HG03342 (cell line): ENCODE measurements at regions not wholly inside any gene's neighbourhood (a gene's known extent, or its start where the extent isn't known, plus 50 kb on each side); places are given as distances from the start of the nearest gene placed in this dataset.

ENCODE experiments used
- ATAC-seq: cut with Tn5 transposase; IDR thresholded peaks from one replicate; pipeline ENCODE4 v1.9.1; 2021; ENCODE audit warnings: mild to moderate bottlenecking, moderate library complexity; ENCODE audit not compliant: unreplicated experiment

DNA sequence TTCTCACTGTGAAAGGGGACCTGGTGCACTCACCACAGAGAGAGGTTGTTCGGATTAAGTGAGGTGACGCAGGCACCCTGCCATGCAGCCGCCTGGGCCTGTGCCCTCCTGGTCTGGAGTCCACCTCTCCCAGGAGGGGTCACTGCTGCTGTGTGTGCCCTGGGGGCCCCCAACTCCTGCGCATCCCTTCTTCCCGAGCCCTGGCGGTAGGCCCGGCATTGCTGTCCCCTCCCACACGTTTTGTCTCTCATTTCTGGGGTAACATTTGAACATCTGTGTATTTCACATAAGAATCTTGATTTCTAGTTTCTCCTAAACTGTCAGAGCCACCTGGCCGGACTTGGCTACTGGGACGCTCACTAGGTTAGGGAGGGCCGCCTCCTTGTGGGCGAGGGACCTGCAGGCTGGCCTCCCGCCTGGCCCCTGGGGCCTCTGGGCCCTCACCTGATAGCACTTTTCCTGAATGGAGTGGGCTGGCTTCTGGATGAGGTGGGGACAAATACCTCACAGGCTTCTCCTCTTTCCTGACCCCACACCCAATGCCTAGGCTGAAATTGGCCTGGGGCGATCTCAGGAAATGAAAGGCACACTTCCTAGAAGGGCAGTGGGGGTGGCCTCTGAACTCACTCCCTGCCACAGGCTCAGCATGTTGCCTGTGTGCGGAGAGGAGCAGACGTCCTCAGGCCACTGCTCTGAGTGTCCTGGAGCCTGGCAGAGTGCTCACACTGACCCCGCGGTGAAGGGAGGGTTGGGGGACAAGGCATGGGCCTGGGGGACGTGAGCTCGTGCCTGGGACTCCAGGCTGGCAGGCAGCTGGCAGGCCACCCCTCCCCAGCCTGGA is 104.2 kb upstream of the PRR23E start:
- ATAC-seq = no peak

DNA sequence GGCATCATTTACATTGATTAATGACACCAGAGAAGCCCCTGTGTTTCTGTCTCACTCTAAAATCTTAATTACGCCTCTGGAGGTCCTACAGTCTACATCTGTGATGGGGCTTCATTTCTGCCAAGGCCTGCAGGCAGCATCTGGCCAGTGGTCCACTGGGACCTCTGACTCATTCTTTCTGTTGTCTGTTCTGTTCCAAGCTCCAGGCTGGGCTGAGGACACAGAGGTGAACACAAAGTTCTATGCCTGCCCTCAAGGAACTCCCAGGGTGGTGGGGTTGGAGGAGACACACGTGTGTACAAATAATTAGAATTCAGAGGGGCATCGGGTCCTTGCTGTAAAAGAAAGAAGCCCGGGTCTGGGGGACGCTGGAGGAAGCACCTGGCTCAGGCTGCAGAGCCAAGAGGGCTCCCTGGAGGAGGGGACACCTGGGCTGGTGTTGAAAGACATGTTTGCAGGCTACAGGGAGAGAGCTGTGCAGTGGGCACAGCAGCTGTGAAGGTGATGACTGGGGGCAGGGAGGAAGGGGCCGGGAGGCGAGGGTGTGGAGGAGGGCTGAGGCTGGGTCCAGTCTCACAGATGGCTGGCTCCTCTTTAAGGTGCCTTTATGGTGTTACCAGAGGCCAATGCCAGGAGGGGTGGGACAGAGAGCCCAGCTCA is 103.3 kb upstream of the PRR23E start:
- ATAC-seq = no peak

DNA sequence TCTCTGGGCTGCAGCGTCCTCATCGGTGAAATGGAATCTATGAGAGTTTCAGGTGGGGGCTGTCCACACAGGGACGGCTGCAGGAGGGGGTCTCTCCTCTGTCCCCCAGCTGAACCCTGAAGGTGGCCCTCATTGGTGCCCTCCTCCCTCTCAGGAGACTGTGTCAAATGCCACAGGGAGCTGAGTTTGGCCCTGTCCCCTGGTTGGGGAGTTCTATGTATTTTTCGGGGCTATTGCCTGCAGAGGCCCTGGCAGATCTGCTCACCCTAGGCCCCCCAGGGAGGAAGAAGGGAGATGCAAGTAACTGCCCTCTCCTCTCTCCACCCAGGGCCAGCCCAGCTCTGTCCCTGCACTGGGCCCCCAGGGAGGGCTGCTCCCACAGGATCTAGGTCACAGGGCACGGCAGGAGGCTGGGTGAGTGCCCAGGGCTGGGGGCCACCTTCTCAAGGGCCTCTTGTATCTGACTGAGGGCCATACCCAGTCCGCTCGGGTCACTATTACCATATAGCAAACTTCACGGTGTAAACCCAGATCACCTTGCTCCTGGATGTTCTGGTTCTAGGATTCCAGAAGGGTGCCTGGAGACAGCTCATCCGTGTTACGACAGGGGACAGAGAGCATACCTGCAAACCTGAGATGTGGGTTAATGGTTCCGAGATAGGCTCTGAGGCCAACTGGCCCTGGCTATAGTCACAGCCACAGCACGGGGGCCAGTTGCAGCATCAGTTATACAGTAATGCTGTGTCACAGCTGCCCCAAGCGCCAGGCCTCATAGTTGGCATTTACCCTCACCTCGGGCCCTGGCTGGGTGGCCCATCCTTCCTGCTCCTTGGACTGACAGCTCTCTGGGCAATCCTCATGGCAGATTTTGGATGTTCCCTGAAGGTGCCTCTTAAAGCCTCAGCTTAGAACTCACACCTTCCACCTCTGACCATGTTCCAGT is 102.4 kb upstream of the PRR23E start:
- ATAC-seq = no peak

DNA sequence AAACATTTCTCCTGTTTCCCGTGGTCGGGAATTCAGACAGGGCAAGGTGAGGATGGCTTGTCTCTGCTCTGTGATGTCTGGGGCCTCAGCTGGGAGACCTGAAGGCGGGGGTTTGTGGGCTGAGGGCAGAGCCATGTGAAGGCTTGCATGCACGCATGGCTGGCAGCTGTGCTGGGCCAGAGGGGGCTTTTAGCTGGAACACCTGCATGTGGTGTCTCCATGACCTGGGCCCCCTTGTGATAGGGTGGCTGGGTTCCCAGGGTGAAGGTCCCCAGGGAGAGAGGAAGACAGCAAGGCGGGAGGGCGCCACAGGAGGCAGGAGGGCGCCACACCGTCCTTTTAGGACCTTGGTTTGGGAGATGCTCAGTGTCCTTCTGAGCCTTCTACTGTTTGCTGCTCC is 101.6 kb upstream of the PRR23E start:
- ATAC-seq = no peak

DNA sequence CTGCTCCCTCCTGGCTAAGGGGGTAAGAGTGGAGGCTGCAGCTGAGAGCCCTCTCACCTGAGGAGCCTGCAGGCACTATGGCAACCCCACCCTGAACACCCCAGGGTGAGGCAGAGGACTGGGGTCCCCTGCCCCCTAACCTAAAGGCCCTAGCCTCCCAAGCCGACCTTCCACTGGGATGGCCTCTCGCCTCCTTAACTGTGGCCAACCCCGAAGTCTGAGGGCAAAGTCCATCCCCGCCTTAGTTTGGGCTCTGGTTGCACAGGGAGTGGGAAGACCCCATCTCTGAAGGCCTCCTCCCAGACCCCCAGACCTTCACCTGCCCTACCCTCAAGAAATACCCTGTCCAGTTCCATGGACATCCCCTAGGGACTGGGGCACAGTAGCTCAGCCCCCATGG is 100.6 kb upstream of the PRR23E start:
- ATAC-seq = no peak

DNA sequence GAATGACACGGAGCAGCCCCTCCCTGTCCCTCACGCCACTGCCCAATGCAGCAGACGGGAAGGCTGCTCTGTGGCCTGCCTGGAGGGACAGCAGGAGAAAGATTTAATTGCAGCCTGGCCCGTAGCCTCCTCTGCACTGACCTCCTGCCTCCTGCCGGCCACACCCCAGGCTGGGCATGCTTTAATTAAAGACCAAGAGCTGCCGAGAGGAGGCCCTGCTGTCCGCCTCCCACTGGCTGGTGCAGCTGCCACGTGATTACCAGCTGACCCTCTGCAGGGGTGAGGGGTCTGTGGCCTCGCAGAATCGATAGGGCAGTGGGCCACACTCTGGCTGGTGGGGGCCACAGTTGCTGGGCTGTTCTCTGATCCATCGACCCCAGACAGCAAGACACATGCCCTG is 100.2 kb upstream of the PRR23E start:
- no peak for ATAC-seq

DNA sequence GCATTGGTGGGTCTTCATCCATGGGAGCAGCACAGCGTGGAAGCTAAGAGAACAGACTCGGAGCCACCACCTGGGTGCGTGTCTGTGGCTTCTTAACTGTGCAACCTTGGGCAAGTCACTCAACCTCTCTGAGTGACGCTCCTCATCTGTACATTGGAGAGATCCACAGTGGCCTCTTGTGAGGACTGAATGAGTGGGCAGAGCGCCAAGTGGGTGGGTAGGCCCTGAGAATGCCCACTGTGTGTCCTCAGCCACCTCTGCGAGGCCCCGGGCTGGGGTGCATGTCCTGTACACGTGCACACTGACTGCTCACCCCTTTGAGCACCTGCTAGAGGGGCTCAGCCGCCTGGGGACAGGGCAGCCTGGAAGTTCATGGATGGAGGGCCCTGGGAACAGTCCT is 99.6 kb upstream of the PRR23E start:
- ATAC-seq = no peak

DNA sequence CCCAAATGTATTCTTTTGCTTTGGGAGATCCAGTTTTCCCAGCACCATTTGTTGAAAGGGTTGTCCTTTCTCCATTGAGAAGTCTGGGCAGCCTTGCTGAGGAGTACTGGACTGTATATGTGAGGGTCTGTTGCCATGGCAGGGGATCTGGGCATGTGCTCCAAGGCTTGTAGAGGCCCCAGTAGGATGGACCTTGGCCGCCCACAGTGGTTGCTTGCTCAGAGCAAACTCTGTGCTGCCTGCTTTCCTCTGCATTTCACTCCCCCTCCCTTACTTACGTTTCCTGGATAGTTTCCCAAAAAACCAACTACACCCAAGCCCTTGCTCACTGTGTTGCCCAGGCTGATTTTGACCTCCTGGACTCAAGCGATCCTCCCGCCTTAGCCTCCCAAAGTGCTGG is 97.2 kb upstream of the PRR23E start:
- no peak for ATAC-seq

DNA sequence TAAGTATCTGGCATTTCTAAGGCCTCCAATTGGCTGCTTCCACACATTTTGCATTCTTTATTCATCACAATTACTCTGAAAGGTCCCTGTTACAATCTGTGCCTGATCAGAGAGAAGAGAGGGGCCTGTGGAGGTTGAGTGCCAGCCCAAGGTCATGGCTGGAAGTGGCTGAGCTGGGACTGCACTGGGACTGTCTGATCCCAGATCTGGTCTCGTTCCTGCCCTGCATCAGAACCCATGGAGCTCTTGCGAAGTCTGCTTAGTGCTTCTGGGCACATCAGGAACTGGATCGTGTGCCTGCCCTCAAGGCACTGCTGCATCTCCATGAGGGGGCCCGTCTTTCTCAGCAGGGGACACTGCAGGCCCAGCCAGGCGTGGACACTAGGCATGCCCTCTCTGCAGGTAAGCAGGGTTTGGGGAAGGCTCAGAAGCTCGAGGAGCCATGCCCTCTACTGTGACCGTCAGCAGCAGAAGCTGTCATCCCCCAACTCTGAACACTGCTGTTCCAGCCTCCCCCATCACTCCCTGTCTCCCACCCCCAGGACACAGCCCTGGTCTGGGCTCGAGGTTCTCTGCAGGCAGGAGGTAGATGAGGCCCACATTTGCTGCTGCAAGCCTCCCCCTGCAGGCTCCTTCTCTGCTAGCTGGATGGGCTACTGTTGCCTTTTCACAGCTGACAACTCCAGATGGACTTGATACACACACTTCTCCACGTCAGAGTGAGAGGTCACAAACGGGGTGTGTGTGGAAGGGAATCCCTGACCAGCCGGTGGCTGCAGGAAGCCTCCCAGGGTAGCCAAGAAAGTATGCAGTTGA is 96.5 kb upstream of the PRR23E start:
- ATAC-seq = no peak

DNA sequence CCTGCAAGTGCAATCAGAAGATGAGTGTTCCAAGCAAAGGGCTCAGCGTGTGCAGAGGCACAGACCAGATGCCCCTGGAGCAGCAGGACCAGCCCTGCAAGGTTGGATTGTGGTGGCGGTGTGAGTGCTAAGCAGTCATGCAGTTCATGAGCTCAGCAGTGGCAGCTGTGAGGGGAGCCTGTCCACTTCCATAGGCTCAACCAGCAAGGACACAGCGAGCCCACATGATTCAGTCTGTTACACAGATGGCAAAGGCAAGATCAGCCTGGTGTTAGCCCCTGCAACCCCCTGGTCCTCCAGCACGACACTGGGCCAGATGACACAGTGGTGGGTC is 95.9 kb upstream of the PRR23E start:
- no peak for ATAC-seq

DNA sequence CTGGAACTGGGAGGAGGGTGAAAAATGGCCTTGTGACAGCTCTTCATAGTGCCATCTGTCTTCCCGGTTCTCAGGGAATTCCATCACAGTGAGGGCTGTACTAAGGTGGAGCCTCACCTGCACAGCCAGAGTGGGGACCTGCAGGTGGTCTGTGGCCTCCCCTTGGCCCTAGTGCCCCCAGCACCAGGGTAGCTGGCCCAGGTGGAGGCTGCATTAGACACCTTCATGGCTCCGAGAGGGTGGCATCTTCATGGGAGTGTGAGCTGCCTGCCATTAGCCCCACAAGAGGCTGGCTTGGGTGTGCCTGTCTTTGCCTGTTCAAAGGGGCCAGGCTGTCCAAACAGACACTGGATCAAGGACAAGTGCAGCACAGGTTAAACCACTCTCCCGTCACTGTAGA is 95.5 kb upstream of the PRR23E start:
- ATAC-seq = no peak

DNA sequence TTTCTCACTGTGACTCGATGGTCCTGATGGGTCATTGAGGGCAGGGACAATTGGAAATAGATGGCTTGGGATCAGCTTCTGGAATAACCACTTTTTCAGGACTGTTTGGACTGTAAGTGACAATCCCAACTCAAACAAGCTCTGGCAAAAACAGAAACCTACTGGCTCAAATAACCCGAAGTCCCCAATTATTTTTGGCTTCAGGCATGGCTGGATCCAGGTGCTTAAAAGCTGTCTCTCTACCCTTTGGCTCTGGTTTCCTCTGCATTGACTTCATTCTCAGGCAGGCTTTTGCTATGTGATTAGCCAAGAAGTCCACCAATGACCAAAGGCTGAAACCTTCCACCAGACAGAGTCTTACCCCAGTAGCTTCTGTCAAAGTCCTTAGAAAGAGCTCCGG is 92.9 kb upstream of the PRR23E start:
- ATAC-seq = no peak

DNA sequence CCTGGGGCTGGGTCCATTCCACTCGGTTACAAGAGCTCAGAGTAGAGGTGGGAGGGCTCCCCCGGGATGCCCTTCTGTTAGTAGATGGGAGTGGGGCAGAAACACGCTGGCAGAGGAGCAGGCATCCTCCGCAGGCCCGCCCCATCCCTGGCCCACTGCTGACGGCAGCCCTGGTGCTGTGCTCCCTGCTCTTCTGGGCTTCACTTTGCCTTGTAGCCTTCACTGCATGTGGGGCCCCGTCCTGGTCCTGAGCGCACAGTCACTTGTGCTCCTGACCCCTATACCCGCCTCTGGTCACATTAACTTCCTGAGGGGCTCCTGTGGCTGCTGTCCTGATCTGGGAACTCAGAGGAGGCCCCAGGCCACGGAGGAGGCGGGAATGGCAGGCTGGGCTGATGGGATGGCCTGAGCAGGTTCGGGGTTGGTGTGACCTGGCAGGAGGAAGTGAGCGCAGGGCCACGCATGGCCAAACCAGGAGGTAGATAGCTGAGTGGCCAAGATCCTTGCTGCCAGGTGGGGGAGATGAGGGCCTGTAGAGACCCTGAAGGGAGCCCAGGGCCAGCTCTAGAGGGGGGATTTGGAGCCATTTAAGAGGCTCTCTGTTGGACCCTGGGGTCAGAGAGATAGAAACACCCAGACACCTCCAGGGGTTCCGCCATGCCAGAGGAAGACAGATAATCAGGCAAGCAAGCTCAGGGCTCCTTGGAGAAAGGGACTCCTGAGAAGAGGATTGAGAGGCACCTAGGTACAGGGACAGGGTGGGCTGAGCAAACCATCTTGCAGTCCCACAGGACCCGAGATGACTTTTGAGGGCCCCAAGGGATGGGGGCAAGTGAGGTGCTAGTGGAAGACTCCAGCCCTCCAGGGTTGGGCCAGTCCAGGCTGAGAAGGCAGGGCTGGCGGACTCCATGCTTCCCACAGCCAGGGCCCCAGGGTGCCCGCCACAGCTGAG is 92.2 kb upstream of the PRR23E start:
- no peak for ATAC-seq

DNA sequence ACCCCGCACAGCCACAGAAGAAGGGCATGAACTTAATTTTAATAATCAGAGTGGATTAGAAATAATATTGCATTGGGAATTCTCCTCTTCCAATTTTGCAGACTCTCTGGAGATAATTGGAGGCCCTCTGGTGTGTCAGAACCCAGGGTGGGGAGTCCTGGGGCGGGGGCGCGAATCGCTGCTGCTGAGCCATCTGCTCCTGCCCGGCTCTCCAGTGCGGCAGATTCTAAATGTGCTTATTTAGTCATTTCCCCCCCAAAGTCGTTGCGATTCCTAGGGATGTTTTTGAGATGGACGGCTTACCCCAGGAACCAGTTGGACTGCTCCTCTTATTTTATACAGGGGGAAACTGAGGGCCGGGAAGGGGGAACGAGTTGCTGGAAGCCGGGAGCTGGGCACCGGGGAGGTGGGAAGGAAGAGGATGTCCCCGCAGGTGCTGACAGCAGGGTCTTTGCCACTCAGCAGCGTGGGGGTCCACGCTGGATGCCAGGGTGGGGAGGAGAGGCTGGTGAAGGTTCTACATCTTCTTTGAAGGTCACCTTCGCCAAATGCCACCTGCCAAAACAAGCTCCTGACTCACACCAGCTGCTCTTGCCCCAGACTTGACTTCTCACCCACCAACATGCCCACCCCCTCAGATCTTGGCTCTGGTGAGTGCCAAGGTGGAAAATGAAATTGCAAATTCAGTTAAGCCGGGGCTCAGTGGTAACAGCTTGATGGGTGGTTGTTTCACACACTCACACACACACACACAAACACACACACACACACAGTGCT is 91.3 kb upstream of the PRR23E start:
- ATAC-seq = no peak

DNA sequence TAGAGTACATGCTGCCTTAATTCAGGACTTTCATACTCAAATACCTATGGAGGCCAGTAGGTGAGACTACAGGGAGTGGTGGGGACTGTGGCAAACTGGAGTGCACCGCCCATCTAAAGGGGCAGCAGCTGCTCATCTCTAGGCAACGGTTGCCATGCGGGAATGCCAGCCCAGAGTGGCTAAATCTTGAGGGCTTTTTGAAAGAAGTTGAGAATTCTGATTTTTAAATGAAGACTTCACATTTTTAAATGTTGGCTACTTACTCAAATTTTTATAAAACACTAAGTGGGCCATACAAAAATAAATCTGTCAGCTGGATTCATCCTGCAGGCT is 90.8 kb upstream of the PRR23E start:
- no peak for ATAC-seq

DNA sequence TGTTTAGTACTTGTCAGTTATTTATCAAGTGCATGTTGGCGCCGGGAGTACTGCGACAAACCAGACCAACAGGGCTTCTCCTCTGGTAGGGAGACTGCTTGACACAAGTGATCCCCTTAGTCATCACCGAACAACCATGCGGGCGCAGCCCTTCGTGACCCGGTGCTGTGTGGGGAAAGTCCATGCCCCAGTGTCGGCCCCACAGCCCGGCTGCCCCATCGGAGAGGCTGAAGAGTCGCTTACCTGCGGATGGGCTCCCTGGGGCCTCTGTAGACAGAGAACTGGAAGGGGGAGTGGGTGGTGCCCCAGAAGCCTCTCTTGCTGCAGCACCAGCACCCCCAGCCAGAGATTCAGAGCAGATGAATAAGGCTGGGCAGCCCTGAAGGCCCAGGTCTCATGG is 90.3 kb upstream of the PRR23E start:
- ATAC-seq = no peak

DNA sequence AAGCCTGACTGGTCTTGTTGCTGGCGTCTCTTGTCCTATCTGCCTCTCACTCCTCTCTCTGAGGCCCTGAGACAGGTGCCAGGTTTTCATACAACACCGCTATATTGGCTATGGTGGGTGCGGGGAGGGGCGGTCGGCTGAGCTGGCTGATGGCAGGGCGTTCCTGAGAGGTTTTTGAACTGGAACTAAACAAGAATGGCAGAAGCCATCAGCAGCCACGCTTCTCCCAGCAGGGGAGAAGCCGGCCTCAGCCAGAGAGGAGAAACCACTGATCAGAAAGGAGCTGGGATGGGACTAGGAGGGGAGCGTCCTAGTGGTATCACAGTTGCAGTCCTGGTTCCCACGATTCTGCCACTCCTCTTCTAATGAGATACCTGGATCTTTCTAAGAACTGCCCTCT is 89.9 kb upstream of the PRR23E start:
- ATAC-seq = no peak

DNA sequence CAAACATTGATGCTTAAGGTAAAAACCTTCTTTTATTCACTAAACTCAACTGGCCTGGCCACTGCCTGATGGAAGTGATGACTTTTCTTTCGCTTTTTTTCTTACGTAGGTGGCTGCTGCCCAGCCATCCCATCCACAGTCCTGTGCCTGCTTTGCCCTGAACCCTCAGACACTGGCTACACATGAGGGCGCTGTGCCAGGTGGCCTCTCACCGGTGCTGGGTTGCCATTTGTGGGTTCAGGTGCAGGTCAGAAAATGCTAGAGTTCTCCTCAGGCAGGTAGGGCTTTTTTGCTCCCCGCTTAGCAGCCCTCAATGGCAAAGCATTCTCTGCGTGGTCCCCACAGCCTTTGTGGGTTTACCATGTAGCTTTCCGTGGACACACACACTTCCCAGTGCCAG is 88.3 kb upstream of the PRR23E start:
- no peak for ATAC-seq

DNA sequence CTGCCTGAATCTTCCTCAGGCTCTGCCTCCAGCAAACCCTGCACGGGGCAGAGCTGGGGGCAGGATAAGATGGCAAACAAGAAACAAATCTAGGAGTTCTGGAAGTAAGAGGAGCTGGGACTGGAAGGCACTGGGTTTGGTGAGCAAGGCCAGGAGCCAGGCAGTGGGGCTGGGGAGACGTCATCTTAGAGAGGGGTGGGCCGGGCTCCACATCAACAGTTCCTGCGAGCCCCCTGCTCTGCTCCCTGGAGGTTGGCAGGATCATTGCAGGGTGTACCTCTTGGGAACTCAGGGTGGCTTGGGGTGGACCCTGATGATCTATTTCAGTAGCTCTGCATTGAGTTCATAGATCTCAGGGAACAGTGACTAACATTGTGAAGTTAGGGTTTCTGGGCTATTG is 87.3 kb upstream of the PRR23E start:
- ATAC-seq = no peak
